ENCODE measurements at regions not wholly inside any gene's neighbourhood (a gene's known extent, or its start where the extent isn't known, plus 50 kb on each side); places are given as distances from the start of the nearest gene placed in this dataset.

DNA sequence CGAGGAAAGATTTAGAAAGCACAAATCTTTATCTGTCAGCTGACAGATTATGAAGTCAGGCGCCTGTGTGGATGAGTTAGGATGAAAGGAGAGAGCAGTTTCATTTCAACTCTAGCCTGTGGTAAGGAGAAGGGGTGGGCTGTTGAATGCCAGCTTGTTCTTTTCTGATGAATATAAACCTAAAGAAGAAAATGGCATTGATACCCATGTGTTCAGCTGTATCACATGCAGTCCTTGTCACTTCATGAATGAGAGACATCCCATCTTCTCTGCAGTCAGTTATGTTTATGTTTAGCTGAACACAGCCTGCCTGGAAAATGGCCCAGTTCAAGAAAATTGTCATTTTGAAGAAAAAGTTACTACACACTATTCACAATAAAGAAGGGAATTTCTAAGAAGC is 345.7 kb upstream of the RBMS3 start:
- TF ChIP-seq, protein P1, sequence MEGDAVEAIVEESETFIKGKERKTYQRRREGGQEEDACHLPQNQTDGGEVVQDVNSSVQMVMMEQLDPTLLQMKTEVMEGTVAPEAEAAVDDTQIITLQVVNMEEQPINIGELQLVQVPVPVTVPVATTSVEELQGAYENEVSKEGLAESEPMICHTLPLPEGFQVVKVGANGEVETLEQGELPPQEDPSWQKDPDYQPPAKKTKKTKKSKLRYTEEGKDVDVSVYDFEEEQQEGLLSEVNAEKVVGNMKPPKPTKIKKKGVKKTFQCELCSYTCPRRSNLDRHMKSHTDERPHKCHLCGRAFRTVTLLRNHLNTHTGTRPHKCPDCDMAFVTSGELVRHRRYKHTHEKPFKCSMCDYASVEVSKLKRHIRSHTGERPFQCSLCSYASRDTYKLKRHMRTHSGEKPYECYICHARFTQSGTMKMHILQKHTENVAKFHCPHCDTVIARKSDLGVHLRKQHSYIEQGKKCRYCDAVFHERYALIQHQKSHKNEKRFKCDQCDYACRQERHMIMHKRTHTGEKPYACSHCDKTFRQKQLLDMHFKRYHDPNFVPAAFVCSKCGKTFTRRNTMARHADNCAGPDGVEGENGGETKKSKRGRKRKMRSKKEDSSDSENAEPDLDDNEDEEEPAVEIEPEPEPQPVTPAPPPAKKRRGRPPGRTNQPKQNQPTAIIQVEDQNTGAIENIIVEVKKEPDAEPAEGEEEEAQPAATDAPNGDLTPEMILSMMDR (IDR thresholded peaks at IDR 0.05 in 8 of 11, conservative IDR thresholded peaks at IDR 0.05 in 3 of 11), result no peak
- TF ChIP-seq POLR2AphosphoS5 (IDR thresholded peaks at IDR 0.05) (no peak), POLR2A (IDR thresholded peaks at IDR 0.05) (no peak)
